VCaP (cell line): ENCODE measurements at regions not wholly inside any gene's neighbourhood (a gene's known extent, or its start where the extent isn't known, plus 50 kb on each side); places are given as distances from the start of the nearest gene placed in this dataset.

ENCODE experiments used
- H3K27ac ChIP-seq: fragments of 450-650 bp; 2 replicates; pipeline ENCODE4 v1.5.1; 2017
- TF ChIP-seq, protein P1 (sequence below): fragments of 450-650 bp; conservative IDR thresholded peaks from 2 replicates; pipeline ENCODE4 v1.5.1; 2017; ENCODE audit warnings: mild to moderate bottlenecking, moderate library complexity

DNA sequence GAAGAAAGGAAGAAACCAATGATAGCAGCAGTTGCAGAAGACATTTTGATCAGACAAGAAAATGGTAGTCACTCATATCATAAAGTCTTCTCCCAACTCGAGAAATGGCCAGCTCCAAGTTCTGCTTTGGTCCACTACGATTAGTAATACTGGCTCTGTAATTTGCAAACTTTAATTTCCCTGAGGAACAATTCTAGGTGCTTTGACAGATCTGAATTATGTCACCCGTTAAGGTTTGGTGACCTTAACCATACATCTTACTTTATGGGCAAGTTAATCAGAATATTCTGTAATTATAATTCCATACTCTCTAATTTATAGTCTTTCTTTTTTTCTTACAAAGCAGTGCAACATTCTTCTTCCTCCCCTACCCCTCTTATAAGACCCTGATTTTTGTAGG lies 84.5 kb downstream of the RND3 start:
- H3K27ac ChIP-seq, result no peak overlapping the region
- TF ChIP-seq, protein P1, sequence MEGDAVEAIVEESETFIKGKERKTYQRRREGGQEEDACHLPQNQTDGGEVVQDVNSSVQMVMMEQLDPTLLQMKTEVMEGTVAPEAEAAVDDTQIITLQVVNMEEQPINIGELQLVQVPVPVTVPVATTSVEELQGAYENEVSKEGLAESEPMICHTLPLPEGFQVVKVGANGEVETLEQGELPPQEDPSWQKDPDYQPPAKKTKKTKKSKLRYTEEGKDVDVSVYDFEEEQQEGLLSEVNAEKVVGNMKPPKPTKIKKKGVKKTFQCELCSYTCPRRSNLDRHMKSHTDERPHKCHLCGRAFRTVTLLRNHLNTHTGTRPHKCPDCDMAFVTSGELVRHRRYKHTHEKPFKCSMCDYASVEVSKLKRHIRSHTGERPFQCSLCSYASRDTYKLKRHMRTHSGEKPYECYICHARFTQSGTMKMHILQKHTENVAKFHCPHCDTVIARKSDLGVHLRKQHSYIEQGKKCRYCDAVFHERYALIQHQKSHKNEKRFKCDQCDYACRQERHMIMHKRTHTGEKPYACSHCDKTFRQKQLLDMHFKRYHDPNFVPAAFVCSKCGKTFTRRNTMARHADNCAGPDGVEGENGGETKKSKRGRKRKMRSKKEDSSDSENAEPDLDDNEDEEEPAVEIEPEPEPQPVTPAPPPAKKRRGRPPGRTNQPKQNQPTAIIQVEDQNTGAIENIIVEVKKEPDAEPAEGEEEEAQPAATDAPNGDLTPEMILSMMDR, result no peak

DNA sequence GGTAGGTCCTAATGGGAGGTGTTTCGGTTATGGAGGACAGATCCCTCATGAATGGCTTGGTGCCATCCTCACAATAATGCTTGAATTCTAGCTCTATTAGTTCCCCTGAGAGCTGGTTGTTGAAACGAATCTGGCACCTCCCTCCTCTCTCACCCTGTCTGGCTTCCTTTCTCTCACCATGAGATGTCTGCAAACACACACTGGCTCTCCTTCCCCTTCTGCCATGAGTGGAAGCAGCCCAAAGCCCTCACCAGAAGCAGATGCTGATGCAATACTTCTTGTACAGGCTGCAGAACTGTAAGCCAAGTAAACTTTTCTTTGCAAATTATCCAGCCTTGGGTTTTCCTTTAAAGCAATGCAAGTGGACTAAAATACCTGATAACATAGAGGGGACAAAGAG lies 86.6 kb downstream of the RND3 start:
- TF ChIP-seq, protein P1, result no peak
- H3K27ac ChIP-seq, result no peak overlapping the region

- no peak overlapping the region for H3K27ac ChIP-seq
- TF ChIP-seq, protein P1, result no peak
Observed at GRCh38 chr2:150392614-150393013, 94.9 kb downstream of the RND3 start.

DNA sequence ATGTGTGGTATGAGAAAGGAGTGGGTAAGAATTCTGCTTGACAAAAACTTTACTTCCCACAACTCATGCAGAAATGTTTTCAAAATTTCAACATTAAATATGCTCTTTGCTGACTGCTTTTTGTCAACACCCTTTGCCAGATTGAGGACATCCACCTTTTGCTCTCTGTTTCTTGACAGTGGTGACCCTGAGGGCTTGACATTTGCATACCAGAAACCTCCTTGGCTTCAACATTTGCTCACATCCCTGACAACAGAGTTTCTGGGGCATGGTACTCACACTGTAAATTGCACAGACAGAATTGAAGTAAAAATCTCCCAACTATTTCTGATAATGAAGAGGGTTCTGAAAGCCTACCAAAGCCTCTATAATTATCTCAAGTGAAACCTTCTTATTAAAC lies 95.7 kb downstream of the RND3 start:
- TF ChIP-seq, protein P1, result no peak

GRCh38 chr2:150389447-150389846 lies 98.0 kb downstream of the RND3 start:
- TF ChIP-seq, protein P1, result no peak
- H3K27ac ChIP-seq, result no peak overlapping the region

More for the DNA sequence above, 95.7 kb downstream of the RND3 start:
- no peak overlapping the region for H3K27ac ChIP-seq

GRCh38 chr2:150388289-150388625 lies 99.2 kb downstream of the RND3 start:
- H3K27ac ChIP-seq, result no peak overlapping the region
- TF ChIP-seq, protein P1, result no peak

DNA sequence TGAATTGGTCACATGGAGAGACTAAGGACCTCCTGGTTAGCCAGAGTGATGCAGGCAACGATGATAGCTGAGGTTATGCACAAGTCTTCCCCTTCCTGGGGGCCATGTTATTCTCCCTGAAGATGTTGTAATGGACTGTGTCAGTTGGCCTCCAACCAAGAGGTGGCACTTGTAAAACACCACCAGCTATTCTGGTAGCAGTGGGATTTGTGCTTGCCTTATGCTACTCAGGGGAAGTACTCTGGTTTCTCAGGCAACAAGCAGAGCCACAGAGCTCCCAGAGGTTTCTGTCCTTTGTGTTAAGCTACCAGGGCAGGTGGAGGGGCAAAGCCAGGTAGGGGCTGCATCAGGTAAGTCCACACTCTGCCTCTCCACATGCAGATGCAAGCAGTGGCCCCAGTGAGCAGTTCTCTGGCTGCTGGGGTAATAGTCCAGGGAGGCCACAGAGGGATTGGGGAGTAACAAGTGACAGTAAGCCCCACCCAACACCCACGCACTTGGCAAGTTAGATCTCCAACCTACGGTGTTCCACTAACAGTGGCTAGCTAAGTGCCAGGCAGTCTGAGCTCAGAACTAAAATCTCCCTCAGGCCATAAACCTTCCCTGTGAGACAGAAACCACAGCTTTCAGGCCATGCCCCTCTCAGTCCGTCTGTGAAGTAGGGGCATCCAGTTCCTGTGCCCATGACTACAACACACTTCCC lies 99.7 kb downstream of the RND3 start:
- no peak overlapping the region for H3K27ac ChIP-seq
- TF ChIP-seq, protein P1, result no peak
